NCI-H748 treated with DMSO at 0.1 percent for 48 hours (cell line): ENCODE measurements at regions not wholly inside any gene's neighbourhood (a gene's known extent, or its start where the extent isn't known, plus 50 kb on each side); places are given as distances from the start of the nearest gene placed in this dataset.

Experiments
- DNase-seq: peaks from one replicate; lab custom pipeline; 2025; lab: John Stamatoyannopoulos, UW

DNA sequence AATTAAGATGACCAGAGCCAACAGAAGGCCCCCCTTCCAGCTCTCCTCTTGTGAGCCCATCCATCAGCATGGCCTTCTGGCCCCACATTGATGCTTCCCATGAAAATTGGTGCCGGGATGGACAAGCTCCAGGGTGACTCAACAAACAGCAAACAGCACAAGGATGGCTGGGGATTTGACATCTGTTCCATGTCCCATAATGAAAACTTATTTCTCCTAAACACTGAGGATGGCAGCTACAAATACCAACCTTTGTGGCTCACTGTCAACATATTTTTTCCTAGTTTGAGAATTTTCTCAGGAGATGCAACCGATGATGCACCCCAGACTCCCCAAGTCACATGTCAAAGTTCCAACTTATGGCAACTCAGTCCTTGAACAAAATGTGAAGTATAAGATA, 169.6 kb upstream of the SIX2 start:
- DNase-seq = no peak

DNA sequence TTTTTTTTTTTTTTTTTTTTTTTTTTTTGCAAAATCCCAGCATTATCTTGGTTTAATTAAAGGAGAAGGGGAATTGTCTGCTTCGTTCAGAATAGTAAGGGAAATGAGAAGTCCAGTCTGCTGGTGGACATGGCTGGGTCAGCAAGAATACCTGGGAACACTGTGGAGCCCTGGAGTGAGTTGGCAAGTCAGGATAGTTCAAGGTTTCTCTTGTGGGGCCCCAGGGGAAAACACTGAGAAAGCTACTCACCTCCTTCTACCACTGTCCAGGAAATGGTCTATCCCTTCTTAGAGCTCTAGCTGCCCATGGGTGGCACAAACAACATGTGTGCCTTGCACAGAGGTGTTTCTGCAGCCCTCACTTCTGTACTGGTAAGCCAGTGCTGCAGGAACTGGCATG, 169.1 kb upstream of the SIX2 start:
- no peak for DNase-seq

DNA sequence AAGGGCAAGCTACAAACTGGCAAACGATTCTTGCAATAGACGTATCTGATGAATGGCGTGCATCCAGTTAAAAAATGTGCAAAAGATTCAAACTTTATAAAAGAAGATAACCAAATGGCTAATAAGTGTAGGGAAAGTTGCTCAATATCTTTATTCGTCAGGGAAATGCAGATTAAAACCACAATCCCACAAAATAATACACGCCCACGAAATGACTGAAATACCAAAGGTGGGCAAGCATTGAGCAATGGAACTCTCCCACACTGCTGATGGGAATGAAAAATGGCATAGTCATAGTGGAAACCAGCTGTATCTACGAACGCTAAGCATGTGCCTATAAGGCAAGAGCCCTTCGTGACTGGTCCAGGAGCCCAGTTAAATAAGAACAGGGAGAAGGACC, 168.6 kb upstream of the SIX2 start:
- DNase-seq = no peak

GRCh38 chr2:45176390-45176789, 167.1 kb upstream of the SIX2 start:
- no peak for DNase-seq

DNA sequence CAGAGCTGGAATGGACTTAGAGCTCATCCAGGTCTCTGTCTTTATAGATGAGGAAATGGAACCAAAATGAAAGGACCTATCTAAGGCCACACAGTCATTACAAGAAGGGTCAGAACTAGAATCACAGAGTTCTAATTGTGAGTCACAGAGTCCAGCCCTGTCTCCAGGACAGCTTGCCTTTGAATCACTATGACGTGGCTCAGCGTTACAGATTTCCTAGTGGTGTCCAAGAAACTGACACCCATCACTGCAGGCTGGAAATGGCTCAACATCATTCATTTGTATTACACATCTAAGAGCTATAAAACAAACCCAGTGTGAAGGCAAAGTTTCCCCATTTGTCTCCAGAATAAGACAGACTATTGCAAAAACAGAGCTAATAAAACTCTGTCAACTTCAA, 164.3 kb upstream of the SIX2 start:
- DNase-seq = no peak

- DNase-seq = no peak
Measured at GRCh38 chr2:45172760-45173392, 163.6 kb upstream of the SIX2 start.

DNA sequence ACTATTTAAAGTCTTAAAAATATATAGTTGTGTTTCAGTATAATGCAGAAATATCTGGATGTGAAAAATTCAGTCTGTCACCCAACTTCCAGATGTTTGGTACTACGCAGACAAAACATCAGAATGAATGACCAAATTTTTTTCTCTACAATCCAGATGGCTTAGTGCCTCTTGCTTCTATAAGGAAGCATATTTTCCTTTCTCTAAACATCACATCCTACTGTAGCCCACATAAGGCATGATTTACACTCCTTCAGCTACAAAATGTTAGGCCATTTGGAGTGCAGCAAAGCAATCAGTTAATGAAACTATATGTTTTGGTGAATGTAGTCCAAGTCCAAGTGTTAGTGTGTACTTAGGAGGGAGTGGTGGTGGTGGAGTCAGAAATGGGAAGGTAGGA, 162.9 kb upstream of the SIX2 start:
- no peak for DNase-seq

DNA sequence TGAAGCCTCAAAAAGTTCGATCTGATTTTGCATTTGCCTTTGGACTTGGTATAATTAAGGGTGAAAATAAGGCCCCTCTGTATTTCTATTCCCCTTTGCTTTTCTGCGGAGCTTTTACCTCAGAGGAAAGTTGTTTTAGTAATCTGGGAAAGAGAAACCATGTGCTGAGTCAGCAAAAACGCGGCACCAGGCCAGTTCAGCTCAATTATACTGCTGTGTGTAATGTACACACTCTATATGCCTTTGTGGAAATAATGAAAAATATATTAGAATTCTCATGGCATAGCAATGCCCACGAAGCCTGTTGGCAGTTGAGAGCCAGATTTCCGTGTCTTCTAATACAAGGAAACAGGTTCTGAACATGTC, 161.9 kb upstream of the SIX2 start:
- no peak for DNase-seq

GRCh38 chr2:45170191-45171135, 161.2 kb upstream of the SIX2 start:
- DNase-seq = no peak

GRCh38 chr2:45169339-45170190, 160.3 kb upstream of the SIX2 start:
- DNase-seq = no peak

GRCh38 chr2:45168711-45169338, 159.6 kb upstream of the SIX2 start:
- peak; percentile 16 for DNase-seq

DNA sequence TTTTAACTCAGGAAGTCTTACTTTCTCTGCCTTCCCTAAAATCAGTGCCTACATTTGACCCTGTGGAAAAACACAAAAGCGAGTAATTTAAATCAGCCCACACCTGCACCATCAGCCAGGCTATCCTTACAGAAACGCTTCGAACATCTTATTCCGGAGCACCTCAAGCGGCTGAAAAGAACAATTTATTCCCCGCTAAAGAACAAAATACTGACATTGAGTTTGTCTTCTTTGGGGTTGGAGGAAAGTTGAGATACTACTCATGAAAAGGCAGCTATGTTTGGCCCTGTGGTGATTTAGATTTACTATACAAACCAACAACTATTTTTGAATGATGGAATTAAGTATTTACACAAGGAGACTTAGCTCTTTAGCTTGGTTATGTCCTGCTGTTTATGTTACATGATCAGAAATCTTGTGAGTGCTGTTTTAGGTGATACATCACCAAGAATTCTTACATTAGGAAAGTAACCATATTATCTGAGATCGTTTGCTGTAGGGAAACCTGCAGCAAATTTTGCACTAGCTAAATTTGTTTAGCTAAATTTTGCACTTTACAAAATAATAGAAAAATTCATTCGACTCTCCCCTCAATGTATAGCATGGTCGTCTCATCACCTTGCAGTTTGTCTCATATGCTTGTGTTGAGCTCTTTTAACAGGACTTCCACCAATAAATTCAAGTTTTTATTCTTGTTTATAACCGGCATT, 158.8 kb upstream of the SIX2 start:
- DNase-seq = no peak

- no peak for DNase-seq
Measured at GRCh38 chr2:45166229-45166890, 157.1 kb upstream of the SIX2 start.

DNA sequence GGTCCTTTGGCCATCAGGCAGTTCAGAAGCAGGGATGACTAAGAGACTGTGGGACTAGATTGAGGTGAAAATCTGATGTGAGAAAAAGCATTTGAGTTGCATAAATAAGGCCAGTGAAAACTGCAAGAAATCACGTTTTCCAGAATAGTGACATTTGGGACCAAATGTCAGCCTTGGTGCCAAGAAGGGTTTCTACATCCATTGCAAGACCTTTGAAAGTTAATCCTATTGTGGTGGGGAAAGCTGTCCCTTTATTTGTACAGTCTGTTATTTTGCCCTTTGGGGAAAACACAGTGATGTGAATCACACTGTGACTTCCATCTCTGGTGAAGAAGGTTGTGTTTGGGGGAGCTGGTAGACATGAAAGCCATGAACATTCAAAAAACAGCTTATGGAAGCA, 153.5 kb upstream of the SIX2 start:
- DNase-seq = no peak

DNA sequence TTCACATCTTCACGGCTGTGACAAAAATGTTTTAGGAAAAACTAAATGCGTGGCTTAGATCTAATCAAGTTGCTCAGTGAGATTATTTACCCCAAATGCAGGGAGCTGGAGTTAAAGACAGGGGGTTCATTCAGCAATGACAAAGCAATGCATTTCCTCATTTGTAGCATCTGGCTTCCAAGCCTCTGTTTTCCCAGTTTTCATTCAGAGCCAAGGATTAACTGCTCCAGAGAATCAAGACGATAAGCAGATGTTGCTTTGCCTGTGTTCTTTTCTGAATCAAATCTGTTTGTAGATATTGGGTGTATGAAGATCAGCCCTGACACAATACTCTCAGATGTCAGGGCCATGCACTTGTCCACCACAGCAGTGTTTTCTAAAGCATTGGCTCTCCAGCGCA, 147.4 kb upstream of the SIX2 start:
- DNase-seq = no peak

- DNase-seq = no peak
Measured at GRCh38 chr2:45154606-45155155, 145.4 kb upstream of the SIX2 start.

GRCh38 chr2:45154144-45154543, 144.9 kb upstream of the SIX2 start:
- no peak for DNase-seq

DNA sequence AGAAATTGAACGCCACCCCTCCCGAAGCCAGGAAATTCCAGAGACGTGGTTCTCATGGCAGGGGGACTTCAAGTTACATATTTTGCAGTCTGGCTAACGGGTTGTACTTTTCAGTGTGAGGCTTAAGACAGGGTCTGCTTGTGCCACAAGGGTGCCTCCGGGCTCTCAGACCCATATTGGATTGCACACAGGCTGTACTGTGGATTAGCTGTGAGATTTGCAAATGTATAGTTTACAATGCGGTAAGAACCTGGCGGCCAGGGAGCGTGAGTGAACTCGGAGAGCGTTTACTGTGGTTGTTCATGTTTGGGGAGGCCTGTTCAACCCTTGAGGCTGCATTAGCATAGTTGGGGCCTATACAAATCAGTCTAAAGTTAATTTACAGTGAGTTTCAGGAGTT, 143.9 kb upstream of the SIX2 start:
- no peak for DNase-seq

DNA sequence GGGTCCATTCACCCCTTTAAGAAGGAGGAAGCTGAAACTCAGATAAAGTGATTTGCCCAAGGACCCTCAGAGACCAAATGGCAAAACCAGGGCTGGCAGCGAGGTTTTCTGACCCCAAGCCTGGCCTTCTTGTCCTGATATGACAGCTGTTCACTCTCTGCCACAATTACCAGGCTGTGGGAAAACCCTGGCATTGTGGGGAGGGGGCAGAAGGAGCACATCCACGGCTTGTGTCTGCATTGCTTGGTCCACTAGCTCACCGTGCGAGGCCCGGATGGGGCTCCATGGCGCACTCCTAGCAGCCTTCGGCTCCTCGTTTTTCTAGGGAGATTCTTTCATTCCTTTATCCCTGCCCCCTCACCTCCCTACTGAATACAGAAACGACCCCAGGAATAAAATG, 143.4 kb upstream of the SIX2 start:
- no peak for DNase-seq

DNA sequence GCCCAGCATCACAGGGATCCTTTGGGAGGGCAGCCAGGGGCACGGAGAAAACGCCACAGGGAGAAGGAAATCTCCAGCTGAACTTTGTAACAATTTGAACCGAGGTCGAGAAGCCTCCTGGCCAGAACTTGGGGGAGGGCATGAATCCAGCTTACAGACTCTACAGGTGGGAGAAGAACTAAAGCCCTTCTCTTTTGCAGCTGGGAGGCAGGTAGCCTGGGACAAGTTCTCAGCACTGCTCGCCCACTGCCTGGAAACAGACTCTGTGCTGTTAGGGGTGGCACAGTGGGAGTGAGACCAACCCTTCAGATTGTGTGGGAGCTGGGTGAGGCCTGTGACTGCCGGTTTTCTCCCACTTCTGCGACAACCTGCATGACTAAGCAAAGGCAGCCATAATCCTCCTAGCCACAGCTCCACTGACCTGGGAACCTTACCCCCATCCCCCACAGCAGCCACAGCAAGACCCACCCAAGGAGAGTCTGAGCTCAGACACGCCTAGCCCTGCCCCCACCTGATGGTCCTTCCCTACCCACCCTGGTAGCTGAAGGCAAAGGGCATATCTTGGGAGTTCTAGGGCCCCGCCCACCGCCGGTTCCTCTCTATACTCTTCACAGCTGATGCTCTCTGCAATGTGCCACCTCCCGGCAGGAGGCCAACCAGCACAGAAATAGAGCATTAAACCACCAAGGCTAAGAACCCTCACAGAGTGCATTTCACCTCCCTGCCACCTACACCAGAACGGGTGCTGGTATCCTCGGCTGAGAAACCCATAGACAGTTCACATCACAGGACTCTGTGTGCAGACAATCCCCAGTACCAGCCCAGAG, 136.0 kb upstream of the SIX2 start:
- DNase-seq = no peak
